Transverse colon (tissue), 4 donors: ENCODE measurements at regions not wholly inside any gene's neighbourhood (a gene's known extent, or its start where the extent isn't known, plus 50 kb on each side); places are given as distances from the start of the nearest gene placed in this dataset.

Experiments used
- DNase-seq: peaks from one replicate; pipeline ENCODE4 v3.0.0-alpha.2; 2019
- H3K27ac ChIP-seq, 4 donors: fragments of 200-600 bp; sonication (generic); 2 replicates each; pipeline ENCODE4 v1.5.1; 2016 to 2018; ENCODE audit warnings: inconsistent platforms in 4 of 4
- H3K27me3 ChIP-seq: fragments of 200-600 bp; sonication (generic); 2 replicates; pipeline ENCODE4 v1.5.1; 2017; ENCODE audit warnings: inconsistent platforms
- H3K36me3 ChIP-seq, 4 donors: fragments of 200-600 bp; sonication (generic); 2 replicates each; pipeline ENCODE4 v1.5.1; 2017 to 2019; ENCODE audit warnings: inconsistent platforms in 4 of 4
- H3K4me1 ChIP-seq, 4 donors: fragments of 200-600 bp; sonication (generic); 2 replicates each; pipeline ENCODE4 v1.5.1; 2017 to 2020; ENCODE audit warnings: inconsistent platforms in 4 of 4
- H3K4me3 ChIP-seq, 4 donors: fragments of 200-600 bp; sonication (generic); 1 replicate in 1 of 4; 2 replicates in 3 of 4; pipeline versions ENCODE4 v1.5.1 to v1.6.1; 2017 to 2019; ENCODE audit warnings: inconsistent platforms in 4 of 4
- H3K9me3 ChIP-seq, 2 donors: fragments of 200-600 bp; sonication (generic); 2 replicates each; pipeline ENCODE4 v1.5.1; 2017 to 2019; ENCODE audit warnings: inconsistent platforms in 2 of 2
- CTCF ChIP-seq, 5 experiments: fragments of 200-600 bp in 3 of 5; fragments of 450-650 bp in 2 of 5; sonication (generic) in 3 of 5; IDR thresholded peaks; 1 replicate in 2 of 5; 2 replicates in 3 of 5; pipeline ENCODE4 v1.5.1; 2016 to 2017; ENCODE audit warnings: antibody characterized with exemption in 5 of 5, inconsistent platforms in 3 of 5, mild to moderate bottlenecking in 2 of 5, moderate library complexity in 1 of 5
- EP300 ChIP-seq: sonication (generic); formaldehyde crosslinking; IDR thresholded peaks from one replicate; pipeline ENCODE4 v1.6.1; 2017; ENCODE audit warnings: antibody characterized with exemption, low read depth
- POLR2A ChIP-seq: fragments of 450-650 bp; IDR thresholded peaks from one replicate; pipeline ENCODE4 v1.6.1; 2016; ENCODE audit warnings: antibody characterized with exemption, mild to moderate bottlenecking, moderate library complexity
- POLR2AphosphoS5 ChIP-seq, 3 donors: sonication (generic); formaldehyde crosslinking; IDR thresholded peaks; one replicate each; pipeline ENCODE4 v1.6.1; 2016; ENCODE audit warnings: antibody characterized with exemption in 3 of 3
- WGBS, 2 donors: methylation state at CpG; one replicate each; pipeline ENCODE4 v1.1.5; 2018; ENCODE audit warnings: low coverage in 1 of 2; 5-methylcytosine and 5-hydroxymethylcytosine counted together
- in situ Hi-C, 4 donors: fragments of 200-750 bp; cut with MboI; loops; one replicate each; pipeline versions ENCODE4 v1.15.0 to v1.15.1; 2017; ENCODE audit warnings: low sequenced_read_pairs in 3 of 4, low pct_ligation_motif_present in 1 of 4, low pct_unique_long_range_greater_than_20kb in 1 of 4
- intact Hi-C: fragments of 100-400 bp; cut with DNase I; formaldehyde crosslinking; loops from one replicate; pipeline ENCODE4 v1.15.1; 2023; ENCODE audit warnings: low total_unique reads

DNA sequence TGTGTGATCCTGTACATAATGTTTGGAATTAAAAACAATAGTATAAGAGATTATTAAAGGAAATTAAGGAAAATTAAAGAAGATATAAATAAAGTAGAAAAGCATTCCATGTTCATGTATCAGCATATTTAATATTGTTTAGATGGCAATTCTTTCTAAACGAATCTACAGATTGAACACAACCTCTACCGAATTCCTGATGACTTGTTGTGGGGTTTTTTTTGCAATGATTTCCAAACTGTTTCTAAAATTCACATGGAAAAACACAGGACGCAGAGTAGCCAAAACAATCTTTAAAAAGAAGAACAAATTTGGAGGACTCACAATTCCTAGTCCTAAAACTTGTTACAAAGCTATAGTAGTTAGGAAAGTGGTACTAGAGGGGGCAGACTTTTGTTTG lies 573.4 kb upstream of the IGFBP3 start:
- no peaks in the 10 kb centered on the region for H3K27me3 ChIP-seq
- no peaks in the 10 kb centered on the region for H3K36me3 ChIP-seq

GRCh38 chr7:46494028-46494427 lies 573.0 kb upstream of the IGFBP3 start:
- Histone ChIP-seq H3K9me3 (peaks cover 0 to 4% of the 10 kb centered on the region in 2 donors), H3K27me3 (no peaks in the 10 kb centered on the region), H3K4me1 (no peaks in the 10 kb centered on the region), H3K36me3 (no peaks in the 10 kb centered on the region), H3K27ac (no peak overlapping the region), H3K4me3 (no peak overlapping the region)
- in situ Hi-C loops = no loop called here
- intact Hi-C loops = no loop called here
- TF ChIP-seq POLR2AphosphoS5 (IDR thresholded peaks at IDR 0.05) = peak in 1 of 3 donors; percentile 20
- TF ChIP-seq EP300 = no peak
- TF ChIP-seq POLR2A = no peak
- TF ChIP-seq CTCF (IDR thresholded peaks at IDR 0.05) = no peak
- no peak for DNase-seq

More for the DNA sequence above, 573.4 kb upstream of the IGFBP3 start:
- TF ChIP-seq CTCF (IDR thresholded peaks at IDR 0.05) (no peak), EP300 (no peak), POLR2AphosphoS5 (IDR thresholded peaks at IDR 0.05) (no peak), POLR2A (no peak)
- in situ Hi-C loops = no loop called here
- peaks cover 0 to 4% of the 10 kb centered on the region in 2 donors for H3K9me3 ChIP-seq
- H3K27ac ChIP-seq = no peak overlapping the region
- WGBS, 2 donors = 83 to 87% methylated on average over 3 of the region's 3 CpGs
- DNase-seq = no peak
- no peaks in the 10 kb centered on the region for H3K4me1 ChIP-seq
- H3K4me3 ChIP-seq = no peak overlapping the region
- intact Hi-C loops = no loop called here

GRCh38 chr7:46493196-46493595 lies 572.1 kb upstream of the IGFBP3 start:
- H3K9me3 ChIP-seq = peaks cover 0 to 4% of the 10 kb centered on the region in 2 donors
- peaks cover 0 to 8% (median 0%) of the 10 kb centered on the region in 4 donors for H3K4me1 ChIP-seq
- intact Hi-C loops = no loop called here
- no peaks in the 10 kb centered on the region for H3K36me3 ChIP-seq
- no peak overlapping the region for H3K4me3 ChIP-seq
- DNase-seq = no peak
- no peaks in the 10 kb centered on the region for H3K27me3 ChIP-seq
- TF ChIP-seq CTCF (IDR thresholded peaks at IDR 0.05) (no peak), POLR2A (no peak), POLR2AphosphoS5 (IDR thresholded peaks at IDR 0.05) (no peak), EP300 (no peak)
- no peak overlapping the region for H3K27ac ChIP-seq
- 89 to 100% methylated on average over 3 to 4 of the region's 4 CpGs for WGBS, 2 donors
- in situ Hi-C loops = no loop called here

DNA sequence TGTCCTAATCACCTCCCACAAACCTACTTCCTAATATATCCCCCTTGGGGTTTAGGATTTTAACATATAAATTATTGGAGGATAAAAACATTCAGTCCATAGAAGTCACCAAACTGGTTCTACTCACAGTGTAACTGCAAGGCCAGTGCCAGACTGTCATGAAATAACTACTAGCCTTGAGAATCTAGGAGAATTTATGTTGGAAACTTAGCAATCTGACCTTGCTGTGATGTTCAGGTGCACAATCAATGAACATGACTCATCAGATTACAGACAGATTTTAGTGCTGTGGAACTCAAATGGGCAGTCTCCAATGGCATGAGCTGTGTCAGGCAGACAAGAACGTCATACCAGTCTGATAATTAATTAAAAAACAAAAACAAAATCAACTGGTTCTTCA lies 571.4 kb upstream of the IGFBP3 start:
- Histone ChIP-seq H3K4me1 (peaks cover 0 to 8% (median 0%) of the 10 kb centered on the region in 4 donors), H3K4me3 (no peak overlapping the region), H3K36me3 (no peaks in the 10 kb centered on the region), H3K27me3 (no peaks in the 10 kb centered on the region), H3K9me3 (no peaks in the 10 kb centered on the region), H3K27ac (no peak overlapping the region)
- 86 to 88% methylated on average over 1 of the region's 1 CpG for WGBS, 2 donors
- DNase-seq = no peak
- no peak for TF ChIP-seq POLR2AphosphoS5 (IDR thresholded peaks at IDR 0.05)
- no peak for TF ChIP-seq CTCF (IDR thresholded peaks at IDR 0.05)
- no peak for TF ChIP-seq POLR2A
- TF ChIP-seq EP300 = no peak
- in situ Hi-C loops (no loop called here), intact Hi-C loops (no loop called here)
